ENCODE measurements at regions not wholly inside any gene's neighbourhood (a gene's known extent, or its start where the extent isn't known, plus 50 kb on each side); places are given as distances from the start of the nearest gene placed in this dataset.

- H2BK12ac ChIP-seq (ENCODE audit: insufficient read length, low read depth, low read length) = no peak overlapping the region
- H2AFZ ChIP-seq (ENCODE audit: low read length) = no peak overlapping the region
- H3K9me3 ChIP-seq (ENCODE audit: control insufficient read depth, low read depth, low read length) = no peaks in the 10 kb centered on the region
- DNase-seq = no peak
- no peak overlapping the region for H2BK5ac ChIP-seq (ENCODE audit: insufficient read length, low read length)
- no CpG with 5 or more reads among the region's 1 CpG for WGBS (ENCODE audit: extremely low coverage, insufficient read length, low lambda C conversion rate)
- H3K9ac ChIP-seq (ENCODE audit: extremely low read depth, insufficient read length, low read length) = no peak overlapping the region
- H3K27ac ChIP-seq (ENCODE audit: insufficient read length, low read depth, low read length) = no peak overlapping the region
- H3K23ac ChIP-seq (ENCODE audit: insufficient read length, low read depth, low read length) = no peak overlapping the region
- H3K4me1 Mint-ChIP-seq = no peaks in the 10 kb centered on the region
- H4K20me1 ChIP-seq (ENCODE audit: control insufficient read depth, insufficient read depth, insufficient read length) = no peaks in the 10 kb centered on the region
- no peak overlapping the region for H3K4ac ChIP-seq (ENCODE audit: low read depth, low read length)
- TF ChIP-seq, protein P1, sequence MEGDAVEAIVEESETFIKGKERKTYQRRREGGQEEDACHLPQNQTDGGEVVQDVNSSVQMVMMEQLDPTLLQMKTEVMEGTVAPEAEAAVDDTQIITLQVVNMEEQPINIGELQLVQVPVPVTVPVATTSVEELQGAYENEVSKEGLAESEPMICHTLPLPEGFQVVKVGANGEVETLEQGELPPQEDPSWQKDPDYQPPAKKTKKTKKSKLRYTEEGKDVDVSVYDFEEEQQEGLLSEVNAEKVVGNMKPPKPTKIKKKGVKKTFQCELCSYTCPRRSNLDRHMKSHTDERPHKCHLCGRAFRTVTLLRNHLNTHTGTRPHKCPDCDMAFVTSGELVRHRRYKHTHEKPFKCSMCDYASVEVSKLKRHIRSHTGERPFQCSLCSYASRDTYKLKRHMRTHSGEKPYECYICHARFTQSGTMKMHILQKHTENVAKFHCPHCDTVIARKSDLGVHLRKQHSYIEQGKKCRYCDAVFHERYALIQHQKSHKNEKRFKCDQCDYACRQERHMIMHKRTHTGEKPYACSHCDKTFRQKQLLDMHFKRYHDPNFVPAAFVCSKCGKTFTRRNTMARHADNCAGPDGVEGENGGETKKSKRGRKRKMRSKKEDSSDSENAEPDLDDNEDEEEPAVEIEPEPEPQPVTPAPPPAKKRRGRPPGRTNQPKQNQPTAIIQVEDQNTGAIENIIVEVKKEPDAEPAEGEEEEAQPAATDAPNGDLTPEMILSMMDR (conservative IDR thresholded peaks at IDR 0.05) = no peak
- H4K5ac ChIP-seq (ENCODE audit: insufficient read length, low read depth, low read length) = no peak overlapping the region
- H3K56ac ChIP-seq (ENCODE audit: insufficient read length, low read depth, low read length) = no peak overlapping the region
- H3K36me3 Mint-ChIP-seq (ENCODE audit: insufficient read depth in 1 of 3, low read depth in 3 of 3) = no peaks in the 10 kb centered on the region
- H4K91ac ChIP-seq (ENCODE audit: insufficient read length, low read depth, low read length) = no peak overlapping the region
- H3K27ac Mint-ChIP-seq = no peak overlapping the region
- no peaks in the 10 kb centered on the region for H3K27me3 Mint-ChIP-seq (ENCODE audit: low read depth)
- H3K23me2 ChIP-seq (ENCODE audit: insufficient read length, low read depth, low read length, poor library complexity, severe bottlenecking) = no peaks in the 10 kb centered on the region
- no peak overlapping the region for H2AK5ac ChIP-seq (ENCODE audit: insufficient read length, low read length)
- H3K27me3 ChIP-seq (ENCODE audit: insufficient read depth, low read length) = no peaks in the 10 kb centered on the region
- no peak overlapping the region for H3K4me3 Mint-ChIP-seq
- H3T11ph ChIP-seq (ENCODE audit: low read length) = no peak overlapping the region
- H3K4me1 ChIP-seq (ENCODE audit: insufficient read depth, low read length) = no peaks in the 10 kb centered on the region
- no peaks in the 10 kb centered on the region for H3K9me3 Mint-ChIP-seq
- H3K79me2 ChIP-seq (ENCODE audit: insufficient read depth, low read length) = no peaks in the 10 kb centered on the region
- no peak overlapping the region for H3K18ac ChIP-seq (ENCODE audit: insufficient read length, low read depth, low read length)
- no peaks in the 10 kb centered on the region for H3K79me1 ChIP-seq (ENCODE audit: insufficient read depth, low read depth, low read length, poor library complexity, severe bottlenecking)
- H4K8ac ChIP-seq (replicated peaks; ENCODE audit: insufficient read length, low read depth, low read length) = no peak overlapping the region
- no peak overlapping the region for H3K4me2 ChIP-seq (ENCODE audit: insufficient read depth, insufficient read length, low read length)
- H2BK20ac ChIP-seq (ENCODE audit: low read depth, low read length, poor library complexity, severe bottlenecking) = no peak overlapping the region
- no peak overlapping the region for H2BK120ac ChIP-seq (ENCODE audit: low read depth, low read length, poor library complexity, severe bottlenecking)
- no peak overlapping the region for H2BK15ac ChIP-seq (ENCODE audit: low read depth, low read length)
- H3K14ac ChIP-seq (ENCODE audit: insufficient read depth, low read length) = no peak overlapping the region
These were observed 263.5 kb downstream of the TMA16 start for GRCh38 chr4:163758032-163758431.
